GM19099 (cell line): ENCODE measurements at regions not wholly inside any gene's neighbourhood (a gene's known extent, or its start where the extent isn't known, plus 50 kb on each side); places are given as distances from the start of the nearest gene placed in this dataset.

Source experiments
- POLR2A ChIP-seq: IDR thresholded peaks from 3 replicates; pipeline ENCODE4 v1.6.1; 2011; ENCODE audit warnings: low read depth; ENCODE audit not compliant: insufficient read length; ENCODE audit errors: extremely low read depth

GRCh38 chr1:229199261-229200243, 71.4 kb upstream of the RAB4A start:
- no peak for TF ChIP-seq POLR2A

DNA sequence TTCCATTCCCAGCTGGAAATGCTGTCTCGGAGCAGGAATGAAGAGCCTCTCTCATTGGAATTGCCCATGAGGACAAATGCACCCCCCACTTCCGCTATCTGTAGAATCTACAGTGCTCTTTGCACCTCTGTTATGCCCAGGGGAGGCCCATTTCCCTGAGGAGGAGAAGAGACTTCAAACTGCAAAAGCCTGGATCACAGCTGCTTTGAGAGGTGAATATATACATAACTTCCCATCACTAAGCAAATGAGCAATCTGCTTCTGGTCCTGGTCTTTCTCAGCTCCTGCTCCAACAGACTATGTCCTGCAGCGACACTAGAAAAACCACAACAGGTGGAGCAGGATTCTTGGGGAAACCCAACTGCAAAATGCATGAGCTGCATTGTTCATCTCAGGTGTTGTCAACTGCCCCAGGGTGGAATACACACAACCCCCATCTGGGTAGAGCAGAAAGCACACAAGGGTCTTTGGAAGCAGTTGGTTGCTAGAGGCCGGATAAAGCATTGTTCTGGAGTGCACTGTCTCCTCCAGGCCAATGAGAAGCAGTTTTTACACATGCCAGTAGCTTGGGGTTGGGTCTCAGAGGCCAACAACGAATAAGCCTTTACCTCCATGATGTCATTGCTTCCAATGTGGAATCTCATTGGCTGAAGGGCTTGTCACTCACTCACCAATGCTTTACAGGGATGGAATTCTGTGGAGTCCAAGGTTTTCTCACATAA, 67.7 kb upstream of the RAB4A start:
- TF ChIP-seq POLR2A: no peak

GRCh38 chr1:229203991-229204632, 66.8 kb upstream of the RAB4A start:
- TF ChIP-seq POLR2A: no peak

DNA sequence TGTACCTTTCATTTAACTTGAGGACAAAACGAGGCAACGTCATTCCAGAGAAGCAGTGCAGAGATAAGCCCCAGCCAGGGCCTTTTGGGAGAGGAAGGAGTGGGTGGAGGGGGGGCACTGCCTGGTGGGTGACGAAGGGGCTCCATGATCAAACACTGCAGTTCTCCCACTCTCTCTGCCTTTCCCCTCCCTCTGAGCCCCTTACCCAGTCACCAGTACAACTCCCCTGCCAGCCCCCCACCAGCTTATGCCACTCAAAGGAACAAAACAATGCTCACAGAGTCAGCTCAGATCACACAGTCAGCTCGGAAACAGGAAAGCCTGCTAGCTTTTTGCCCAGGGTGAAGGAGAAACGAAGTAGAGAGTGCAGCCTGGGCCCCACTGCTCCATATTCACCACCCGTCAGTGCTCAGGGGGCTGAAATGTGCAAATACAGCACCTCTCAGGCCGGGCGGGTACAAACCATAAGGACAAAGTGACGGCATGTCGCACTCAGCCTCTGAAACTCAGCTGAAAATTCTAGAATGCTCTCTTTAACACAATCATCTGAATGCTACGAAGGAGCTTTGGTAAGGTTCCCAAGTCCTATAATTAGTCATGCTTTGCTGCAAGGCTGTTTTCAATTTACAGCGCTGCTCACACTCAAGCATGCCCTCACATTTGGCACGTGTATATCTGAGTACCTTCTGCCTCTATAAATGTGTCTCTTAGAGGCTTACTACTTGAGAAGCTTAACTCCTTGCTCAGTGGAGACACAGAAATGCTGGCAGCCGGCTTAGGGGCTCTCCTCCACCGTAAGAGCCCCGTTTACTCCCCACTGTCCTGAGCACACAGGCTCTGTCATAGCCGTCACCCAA, 65.8 kb upstream of the RAB4A start:
- TF ChIP-seq POLR2A: no peak

- TF ChIP-seq POLR2A: no peak
Observed at GRCh38 chr1:229205854-229206253, 65.1 kb upstream of the RAB4A start.

DNA sequence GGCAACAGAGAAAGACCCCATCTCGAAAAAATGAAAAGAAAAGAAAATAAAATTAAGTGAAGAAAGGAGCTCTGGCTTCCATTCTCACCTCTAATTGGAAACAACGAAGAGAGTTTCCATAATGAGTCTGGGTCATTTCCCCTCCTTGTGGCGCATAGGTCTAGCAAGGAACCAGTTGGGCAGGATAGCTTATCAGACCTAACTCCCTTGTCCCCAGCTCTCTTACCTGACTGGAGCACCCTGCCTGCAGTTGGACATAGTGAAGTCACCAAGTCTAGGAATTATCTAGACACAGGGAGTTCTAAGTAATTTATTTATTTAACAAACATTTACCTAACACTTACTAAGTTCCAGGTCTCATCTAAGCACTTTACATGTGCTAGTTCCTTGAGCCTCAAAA, 63.0 kb upstream of the RAB4A start:
- no peak for TF ChIP-seq POLR2A

DNA sequence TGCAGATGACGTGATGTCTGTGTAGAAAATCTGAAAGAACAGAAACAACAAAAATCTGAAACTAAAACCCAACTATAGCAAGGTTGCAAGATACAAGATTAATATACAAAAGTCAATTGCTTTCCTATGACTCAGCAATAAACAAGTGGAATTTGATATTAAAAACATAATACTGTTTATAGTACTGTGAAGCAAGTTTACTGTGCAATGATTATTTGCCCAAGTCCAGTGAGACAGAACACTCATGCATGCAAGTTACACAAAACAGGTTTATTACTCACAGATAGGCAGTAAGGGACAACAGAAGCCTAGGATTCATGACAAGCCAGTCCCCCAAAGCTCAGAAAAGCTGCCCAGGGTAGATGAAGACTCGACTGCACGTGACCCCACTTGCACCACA, 62.4 kb upstream of the RAB4A start:
- no peak for TF ChIP-seq POLR2A

GRCh38 chr1:229209386-229209785, 61.5 kb upstream of the RAB4A start:
- TF ChIP-seq POLR2A: no peak

- TF ChIP-seq POLR2A: no peak
Observed at GRCh38 chr1:229209816-229210215, 61.1 kb upstream of the RAB4A start.

GRCh38 chr1:229210844-229211243, 60.1 kb upstream of the RAB4A start:
- TF ChIP-seq POLR2A: no peak

- no peak for TF ChIP-seq POLR2A
Observed at GRCh38 chr1:229213797-229214196, 57.1 kb upstream of the RAB4A start.

DNA sequence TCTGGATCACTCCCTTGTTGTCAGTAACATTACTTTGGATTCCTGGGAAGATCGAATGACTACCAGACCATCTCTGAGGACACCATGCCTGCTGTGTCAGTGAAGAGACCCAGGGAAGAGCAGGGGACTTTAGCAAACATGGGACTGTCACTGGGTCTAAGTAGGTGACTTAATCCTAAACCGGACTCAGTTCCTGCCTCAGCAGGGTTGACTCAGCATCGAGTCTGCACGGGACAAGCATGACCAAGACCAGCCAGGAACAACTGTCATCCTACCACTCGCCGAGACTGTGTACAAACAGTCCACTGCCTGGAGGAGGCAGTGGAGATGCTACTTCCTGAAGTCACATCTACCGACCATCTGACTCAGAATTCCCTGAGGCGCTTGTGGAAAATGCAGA, 53.2 kb upstream of the RAB4A start:
- TF ChIP-seq POLR2A: no peak

GRCh38 chr1:229218612-229219025, 52.3 kb upstream of the RAB4A start:
- TF ChIP-seq POLR2A: no peak

DNA sequence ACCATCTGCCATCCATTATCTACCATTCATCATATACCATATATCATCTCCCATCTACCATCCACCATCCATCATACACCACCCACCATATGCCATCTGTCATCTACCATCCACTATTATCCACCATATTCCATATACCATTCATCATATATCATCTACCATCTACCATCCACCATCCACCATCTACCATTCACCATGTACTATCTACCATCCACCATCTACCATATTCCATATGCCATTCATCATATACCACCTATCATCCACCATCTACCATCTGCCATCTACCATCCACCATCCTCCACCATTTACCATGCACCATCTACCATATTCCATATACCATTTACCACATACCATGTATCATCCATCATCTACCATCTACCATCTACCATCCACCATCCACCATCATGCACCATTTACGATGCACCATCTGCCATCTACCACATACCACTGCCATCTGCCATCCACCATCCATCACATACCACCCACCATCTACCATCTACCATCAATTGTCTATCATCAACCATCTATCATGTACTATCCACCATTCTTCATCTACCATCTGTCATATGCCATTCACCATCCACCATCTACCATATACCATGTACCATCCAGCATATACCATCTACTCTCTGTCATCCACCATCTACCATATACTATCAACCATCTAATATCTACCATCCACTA, 50.6 kb upstream of the RAB4A start:
- TF ChIP-seq POLR2A: no peak
